GM19463 (cell line): ENCODE measurements at regions not wholly inside any gene's neighbourhood (a gene's known extent, or its start where the extent isn't known, plus 50 kb on each side); places are given as distances from the start of the nearest gene placed in this dataset.

ENCODE experiments used
- ATAC-seq: cut with Tn5 transposase; IDR thresholded peaks from one replicate; pipeline ENCODE4 v1.9.1; 2021; ENCODE audit warnings: mild to moderate bottlenecking, moderate library complexity; ENCODE audit not compliant: unreplicated experiment

GRCh38 chr4:128502818-128503527 lies 215.4 kb upstream of the PGRMC2 start:
- no peak for ATAC-seq

- ATAC-seq: no peak
Measured at GRCh38 chr4:128501239-128501638, 213.6 kb upstream of the PGRMC2 start.

DNA sequence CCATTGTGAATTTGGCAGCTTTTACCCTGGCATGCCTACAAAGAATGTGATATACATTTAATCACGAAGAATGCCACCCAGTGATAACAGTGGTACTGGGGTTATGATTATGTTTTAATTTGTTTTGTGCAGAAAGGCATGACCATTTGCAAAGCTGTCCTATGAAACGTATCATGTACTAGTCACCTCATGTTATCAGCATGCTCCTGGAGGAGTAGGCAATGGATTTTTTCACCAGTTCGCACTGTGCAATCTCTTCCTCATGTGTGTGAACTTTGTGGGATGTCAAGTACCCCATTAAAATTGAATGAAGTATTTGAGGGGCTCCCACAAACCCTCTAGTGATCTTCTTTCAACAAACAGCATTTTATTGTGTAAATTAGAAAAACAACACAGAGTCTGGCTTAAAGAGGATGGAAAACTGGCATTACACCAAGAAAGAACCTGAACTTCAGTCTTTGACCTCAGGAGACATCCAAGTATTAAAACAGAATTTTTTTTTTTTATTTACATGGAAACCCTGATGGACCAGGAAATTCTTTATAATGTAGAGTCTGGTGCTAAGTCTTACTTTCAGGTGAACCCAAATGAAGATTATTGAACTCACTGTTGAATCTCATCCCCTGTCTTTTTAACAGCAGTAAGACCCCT lies 200.6 kb upstream of the PGRMC2 start:
- no peak for ATAC-seq

- no peak for ATAC-seq
Measured at GRCh38 chr4:128484896-128485295, 197.3 kb upstream of the PGRMC2 start.

DNA sequence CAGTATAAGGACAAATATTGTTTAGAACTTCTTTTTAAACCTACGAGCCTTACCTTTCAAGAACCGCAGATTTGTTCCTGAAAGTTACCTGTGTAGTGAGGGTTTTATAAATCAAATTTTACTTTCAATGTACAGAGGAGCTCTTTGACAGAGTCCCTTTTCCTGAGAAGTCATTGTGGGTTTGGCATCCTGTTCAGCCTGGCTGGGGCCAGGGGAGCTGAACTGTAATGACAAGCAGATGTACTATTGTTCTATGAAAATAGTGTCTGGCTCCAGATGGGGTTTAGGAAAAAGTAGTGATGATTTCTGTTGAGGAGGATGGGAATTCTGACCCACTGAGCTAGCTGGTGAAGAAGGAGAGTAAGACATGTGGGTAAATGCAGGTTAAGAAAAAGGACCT lies 196.2 kb upstream of the PGRMC2 start:
- no peak for ATAC-seq

DNA sequence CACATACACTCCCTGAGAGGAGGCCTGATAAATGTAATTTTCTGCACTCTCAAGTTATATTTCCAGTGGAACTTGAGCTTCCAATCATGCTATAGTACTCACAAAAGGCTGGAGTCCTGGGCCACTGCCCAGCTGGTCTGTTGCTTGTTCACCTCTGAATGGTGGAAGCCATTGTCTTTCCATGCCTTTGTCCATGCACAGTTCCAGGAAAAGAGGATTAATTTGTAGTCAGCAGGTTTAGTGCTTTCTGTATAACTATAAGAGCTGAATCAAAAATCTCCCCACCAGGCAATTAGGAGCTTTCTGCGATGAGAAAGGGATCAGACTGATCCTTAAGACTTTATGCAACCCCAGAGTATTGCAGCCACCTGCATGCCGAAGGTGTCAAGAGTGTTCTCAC lies 195.4 kb upstream of the PGRMC2 start:
- ATAC-seq: no peak

DNA sequence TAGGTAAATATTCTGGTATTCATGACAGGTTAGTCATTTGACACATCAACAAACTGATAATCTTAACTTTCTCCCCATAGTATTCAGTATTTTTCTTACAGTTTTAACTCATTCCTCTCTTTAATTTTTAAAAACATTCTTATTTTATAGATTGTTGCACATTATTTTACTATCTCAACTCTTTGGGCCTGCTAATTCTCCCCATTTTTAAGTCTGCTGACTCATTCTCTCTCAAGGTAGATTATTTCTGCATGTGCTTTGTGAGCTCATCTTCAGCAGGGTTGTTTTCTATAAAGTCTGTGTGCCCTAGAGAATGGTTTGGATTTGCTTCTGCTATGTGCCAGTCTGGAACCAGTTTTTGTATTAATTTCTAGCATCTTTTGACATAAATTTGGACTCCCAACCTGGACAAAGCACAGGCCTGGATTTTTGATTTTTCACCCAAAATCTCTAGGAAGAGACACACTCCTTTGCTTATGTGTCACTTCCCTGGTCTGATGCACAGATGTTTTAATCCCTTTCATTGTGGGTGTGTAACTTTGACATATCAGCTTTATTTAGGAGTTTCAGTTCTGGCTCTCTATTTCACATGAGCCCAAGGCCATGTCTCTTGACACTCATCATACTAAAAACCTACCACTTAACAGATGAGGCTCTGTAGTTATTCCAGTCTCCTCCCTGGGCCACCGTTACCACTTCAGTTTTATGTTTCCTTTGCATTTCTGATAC lies 194.3 kb upstream of the PGRMC2 start:
- no peak for ATAC-seq

DNA sequence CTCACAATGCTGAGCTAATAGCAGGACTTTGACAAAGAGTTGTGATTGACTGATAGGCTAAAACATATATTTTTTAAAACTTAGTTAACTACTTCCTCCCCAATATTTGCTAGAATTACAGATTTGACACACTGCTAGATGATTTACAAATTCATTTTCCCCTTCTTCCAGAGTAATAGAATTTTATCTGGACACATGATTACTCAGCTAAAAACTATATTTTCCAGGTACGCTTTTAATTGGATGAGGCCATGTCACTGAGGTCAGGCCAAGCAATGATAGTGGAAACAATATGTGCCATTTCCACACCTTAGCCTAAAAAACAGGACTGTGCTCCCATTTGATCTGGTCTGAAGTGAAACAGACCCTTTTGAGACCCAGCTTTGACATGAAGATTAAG lies 193.3 kb upstream of the PGRMC2 start:
- ATAC-seq: no peak

DNA sequence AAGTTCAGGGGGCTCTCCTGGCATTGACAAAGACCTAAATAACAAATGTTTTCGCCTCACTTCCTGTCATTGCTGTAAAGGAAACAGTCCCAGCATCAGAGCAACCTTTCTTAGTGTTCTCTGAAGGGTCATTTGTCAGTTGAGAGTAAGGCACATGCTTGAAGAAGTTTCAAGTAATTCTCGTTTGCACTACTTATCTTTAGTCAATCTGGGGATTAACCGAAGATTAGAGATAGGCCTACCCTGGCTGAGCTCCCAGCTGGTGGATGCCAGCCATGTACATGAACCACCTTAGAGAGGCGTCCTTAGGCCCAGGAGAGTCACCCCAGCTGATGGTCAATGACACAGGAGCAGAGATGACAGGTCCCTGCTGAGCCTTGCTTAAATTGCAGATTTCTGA lies 189.9 kb upstream of the PGRMC2 start:
- no peak for ATAC-seq

GRCh38 chr4:128475597-128475996 lies 188.0 kb upstream of the PGRMC2 start:
- ATAC-seq: no peak

GRCh38 chr4:128471576-128471975 lies 184.0 kb upstream of the PGRMC2 start:
- no peak for ATAC-seq

GRCh38 chr4:128470492-128471053 lies 183.0 kb upstream of the PGRMC2 start:
- no peak for ATAC-seq

DNA sequence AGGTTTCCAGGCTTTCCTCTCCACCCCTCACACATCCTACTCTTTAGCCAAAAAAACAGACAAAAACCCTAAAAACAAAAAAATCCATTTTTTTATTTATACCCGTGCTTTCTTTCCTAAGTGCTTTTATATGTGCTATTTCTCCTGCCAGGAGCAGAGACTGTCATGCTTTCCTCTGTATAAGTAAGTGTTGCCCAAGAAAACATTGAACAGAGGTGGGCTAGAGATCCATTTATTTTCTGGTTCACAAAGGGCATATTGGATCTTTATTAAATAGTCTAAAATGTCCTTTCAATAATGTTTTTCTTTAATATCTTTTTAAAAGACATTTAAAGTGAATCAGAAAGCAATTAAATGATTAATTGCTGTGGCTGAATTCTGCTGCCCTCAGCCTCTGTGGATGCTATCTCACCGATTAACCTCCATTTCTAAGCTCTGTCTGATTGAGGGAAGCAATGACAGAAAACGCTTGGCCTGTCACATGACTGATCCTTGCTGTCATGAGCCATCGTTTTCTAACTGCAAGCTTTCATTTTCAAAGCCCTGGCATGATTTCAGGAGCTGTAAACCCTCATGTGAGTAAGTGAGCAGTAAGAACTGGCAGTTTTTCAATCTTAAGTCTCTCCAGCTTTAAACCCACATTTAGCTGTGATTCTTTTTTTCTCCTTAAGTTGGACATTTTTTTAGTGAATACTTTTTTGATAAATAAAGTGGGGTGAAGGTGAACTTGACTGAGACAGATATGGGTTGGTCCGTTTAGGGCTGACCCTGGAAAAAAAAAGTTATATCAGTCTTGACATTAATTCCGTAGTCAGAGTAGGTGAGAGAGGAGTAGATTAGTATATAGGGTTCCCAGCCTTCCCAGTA lies 180.7 kb upstream of the PGRMC2 start:
- no peak for ATAC-seq

DNA sequence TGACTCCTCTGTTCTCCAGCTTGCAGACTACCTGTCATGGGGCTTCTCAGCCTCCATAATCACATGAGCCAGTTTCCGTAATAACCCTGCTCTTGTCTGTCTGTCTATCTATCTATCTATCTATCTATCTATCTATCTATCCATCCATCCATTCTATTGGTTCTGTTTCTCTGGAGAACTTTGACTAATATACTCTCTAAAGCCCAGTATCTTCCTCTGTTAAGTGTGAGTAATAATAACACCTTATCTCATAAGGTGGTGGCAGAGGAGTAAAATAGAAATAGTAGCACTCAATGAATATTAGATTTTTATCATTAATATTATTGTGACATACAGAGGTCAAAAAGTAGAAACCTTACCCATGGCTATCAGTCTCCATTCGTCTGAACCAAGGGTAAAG lies 177.9 kb upstream of the PGRMC2 start:
- no peak for ATAC-seq

DNA sequence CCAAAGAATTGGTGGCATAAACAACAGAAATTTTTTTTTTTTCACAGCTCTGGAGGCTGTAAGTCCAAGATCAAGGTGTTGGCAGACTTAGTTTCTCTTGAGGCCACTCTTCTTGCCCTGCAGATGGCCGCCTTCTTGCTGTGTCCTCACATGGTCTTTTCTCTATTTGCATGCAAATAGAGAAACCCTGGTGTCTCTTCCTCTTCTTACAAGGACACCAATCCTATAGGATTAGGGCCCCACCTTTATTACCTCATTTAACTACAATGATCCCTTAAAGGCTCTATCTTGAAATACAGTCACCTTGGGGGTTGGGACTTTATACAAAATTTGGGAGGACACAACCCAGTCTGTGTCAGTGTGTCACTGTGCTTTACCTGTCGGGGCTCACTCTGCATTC lies 175.4 kb upstream of the PGRMC2 start:
- no peak for ATAC-seq

GRCh38 chr4:128462103-128462783 lies 174.6 kb upstream of the PGRMC2 start:
- ATAC-seq: no peak

DNA sequence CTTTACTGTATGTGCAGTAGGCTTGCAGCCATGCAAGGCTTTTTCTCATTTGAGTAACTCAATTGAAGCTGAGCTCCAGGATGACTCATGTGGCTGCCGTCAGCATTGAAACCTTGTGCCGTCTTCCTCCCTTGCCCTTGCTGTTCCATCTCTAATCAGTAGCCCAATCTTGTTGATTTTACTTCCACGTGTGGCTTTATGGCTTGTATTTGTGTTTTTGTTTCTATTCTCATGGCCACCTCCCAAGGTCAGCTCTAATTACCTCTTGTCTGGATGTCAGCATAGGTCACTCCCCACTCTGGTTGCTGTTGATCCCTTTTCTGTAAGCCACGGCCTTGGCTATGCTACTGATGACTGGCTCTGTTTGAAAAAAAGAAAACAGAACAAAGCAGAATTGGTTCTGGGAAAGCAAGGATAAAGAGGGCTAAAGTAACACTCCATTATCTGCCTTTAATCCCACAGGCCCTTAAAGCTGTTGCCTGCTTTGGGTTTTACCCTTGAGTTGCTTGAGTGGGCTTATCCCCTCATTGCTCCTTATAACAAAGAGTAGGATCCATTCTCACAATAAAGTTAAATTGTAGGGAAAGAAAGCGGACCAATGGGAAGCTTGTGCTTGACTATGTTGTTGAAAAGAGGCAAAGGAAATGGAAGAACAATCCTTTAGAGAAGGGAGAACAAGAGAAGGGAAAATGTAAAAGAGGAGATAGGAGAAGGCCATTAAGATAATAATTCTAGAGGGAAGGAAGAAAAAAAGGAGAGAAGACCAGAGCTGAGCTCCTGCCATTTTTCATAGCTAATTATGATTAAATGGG lies 173.9 kb upstream of the PGRMC2 start:
- ATAC-seq: peak; percentile 62

DNA sequence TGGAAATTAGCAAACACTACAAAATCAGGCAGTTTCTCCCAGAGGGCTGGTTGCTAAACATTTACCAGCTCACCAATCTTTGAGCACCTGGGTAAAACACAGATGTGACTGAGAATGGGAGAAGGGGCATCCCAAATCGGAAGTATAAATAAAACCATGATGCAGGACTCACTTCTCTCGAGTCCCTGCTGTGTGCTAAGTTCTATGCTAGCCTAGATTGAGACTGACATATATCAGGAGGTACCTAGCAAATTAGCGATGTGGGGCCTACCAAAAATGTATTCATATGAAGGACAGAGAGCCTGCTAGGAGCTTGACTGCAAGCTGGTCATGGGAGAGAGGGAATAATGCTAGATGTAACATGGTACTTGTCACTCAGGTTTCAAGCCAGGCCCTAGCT lies 171.9 kb upstream of the PGRMC2 start:
- ATAC-seq: peak; percentile 32

DNA sequence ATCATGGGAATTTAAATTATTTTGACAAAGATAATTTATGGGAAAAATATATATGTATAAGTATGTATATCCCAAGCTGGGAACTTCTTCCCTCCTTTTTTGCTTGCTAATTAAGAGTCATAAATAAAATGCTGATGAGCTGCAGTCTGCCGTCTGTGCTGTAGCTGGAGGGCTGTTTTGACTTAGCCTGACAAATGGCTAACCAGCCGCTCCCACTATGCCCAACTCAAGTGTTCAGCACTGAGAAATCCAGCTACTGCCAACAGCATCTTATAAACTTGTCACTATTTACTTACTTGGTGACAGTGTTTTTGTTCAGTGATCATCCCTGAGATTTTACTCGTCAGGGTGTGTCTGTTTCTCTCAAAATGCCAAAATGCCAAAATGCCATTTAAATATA lies 171.2 kb upstream of the PGRMC2 start:
- ATAC-seq: no peak
